ENCODE measurements at regions not wholly inside any gene's neighbourhood (a gene's known extent, or its start where the extent isn't known, plus 50 kb on each side); places are given as distances from the start of the nearest gene placed in this dataset.

DNA sequence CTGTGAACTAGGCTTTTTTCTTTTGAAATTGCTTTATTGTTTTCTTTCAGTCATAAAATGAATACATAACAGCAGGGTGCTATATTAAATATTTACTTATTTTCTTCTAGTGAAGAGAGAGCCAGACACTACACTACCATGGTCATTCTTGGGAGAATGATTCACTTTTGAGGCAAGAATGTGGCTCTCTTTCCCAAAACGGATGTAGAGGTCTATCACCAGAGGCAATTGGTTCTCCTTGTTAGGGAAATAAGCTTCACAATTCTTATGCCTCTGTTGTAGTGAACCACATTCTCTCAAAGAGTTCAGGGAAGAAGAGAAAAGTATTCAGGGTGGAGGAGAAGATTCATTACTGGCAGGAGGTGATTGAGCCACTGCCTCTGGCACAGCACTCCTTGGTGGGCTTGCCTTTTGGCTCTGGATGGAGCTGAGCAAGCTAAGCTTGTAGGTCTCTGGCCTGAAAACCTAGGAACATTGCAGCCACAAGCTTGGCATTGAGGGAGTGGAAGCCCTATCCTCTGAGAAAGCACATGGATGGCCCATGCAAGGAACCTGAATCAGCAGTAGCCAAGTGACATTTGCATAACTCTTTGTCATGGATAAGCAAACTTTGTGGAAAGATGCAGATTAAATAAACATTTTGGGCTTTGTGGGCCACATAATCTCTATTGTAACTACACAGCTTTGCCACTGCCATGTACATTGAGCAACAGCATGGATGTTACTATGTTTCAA, 179.0 kb upstream of the TNC start:
- ChIA-PET POLR2A (ENCODE audit: low non-redundant PET) (no interaction called here), CTCF (no interaction called here)

DNA sequence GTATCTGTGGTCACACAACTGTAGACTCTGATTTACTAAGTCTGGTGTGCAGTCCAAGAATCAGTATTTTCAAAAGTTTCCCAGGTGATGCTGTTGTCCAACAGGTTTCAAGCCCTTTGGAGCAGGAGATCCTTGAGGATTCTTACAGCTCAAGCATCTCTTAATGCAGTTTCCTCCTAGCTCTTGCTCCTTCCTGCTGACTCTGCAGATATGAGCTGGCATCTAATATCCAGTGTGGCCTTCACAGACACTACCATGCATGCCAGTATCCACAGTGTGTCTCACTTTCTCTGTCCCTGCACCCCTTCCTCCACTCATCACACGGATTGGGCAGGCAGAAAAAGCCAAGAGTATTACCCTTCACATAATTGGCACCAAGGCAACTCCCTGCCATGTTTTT, 182.2 kb upstream of the TNC start:
- H3K27ac ChIP-seq: no peak overlapping the region
- no peak for DNase-seq (ENCODE audit: low spot score)
- ChIA-PET CTCF (interaction anchor here (0.9 kb wide), 1 partner anchor 33 kb away, joined by 5 read pairs; no protein-coding TSS in a partner anchor), POLR2A (ENCODE audit: low non-redundant PET) (no interaction called here)
- TF ChIP-seq, protein P1, sequence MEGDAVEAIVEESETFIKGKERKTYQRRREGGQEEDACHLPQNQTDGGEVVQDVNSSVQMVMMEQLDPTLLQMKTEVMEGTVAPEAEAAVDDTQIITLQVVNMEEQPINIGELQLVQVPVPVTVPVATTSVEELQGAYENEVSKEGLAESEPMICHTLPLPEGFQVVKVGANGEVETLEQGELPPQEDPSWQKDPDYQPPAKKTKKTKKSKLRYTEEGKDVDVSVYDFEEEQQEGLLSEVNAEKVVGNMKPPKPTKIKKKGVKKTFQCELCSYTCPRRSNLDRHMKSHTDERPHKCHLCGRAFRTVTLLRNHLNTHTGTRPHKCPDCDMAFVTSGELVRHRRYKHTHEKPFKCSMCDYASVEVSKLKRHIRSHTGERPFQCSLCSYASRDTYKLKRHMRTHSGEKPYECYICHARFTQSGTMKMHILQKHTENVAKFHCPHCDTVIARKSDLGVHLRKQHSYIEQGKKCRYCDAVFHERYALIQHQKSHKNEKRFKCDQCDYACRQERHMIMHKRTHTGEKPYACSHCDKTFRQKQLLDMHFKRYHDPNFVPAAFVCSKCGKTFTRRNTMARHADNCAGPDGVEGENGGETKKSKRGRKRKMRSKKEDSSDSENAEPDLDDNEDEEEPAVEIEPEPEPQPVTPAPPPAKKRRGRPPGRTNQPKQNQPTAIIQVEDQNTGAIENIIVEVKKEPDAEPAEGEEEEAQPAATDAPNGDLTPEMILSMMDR (conservative IDR thresholded peaks at IDR 0.05; ENCODE audit: low read depth): no peak

More for the DNA sequence above, 179.0 kb upstream of the TNC start:
- TF ChIP-seq, protein P1 (conservative IDR thresholded peaks at IDR 0.05; ENCODE audit: low read depth): no peak
- no peak for DNase-seq (ENCODE audit: low spot score)
- no peak overlapping the region for H3K27ac ChIP-seq

DNA sequence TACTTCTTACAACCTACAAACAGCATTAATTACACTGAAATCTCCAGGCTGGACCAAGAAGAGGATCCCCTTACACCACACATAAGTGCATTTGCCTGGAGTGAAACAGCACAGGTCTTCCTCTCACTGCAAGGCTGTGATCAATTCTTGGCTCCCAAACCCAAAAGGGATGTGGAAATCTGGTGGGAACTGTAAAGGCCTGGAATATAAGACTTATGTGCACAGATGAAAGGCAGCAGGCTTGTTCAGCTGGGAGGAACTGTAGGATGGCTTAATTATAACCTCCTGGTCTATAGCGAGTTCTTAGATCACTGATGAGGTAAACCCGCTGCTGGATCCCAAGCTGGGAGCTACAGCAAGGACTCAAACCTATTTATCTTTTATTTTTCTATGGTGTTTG, 182.9 kb upstream of the TNC start:
- CTCF ChIA-PET: interaction anchor here (0.9 kb wide), 1 partner anchor 32 kb away, joined by 5 read pairs; no protein-coding TSS in a partner anchor
- POLR2A ChIA-PET (ENCODE audit: low non-redundant PET): no interaction called here
- no peak overlapping the region for H3K27ac ChIP-seq
- TF ChIP-seq, protein P1 (conservative IDR thresholded peaks at IDR 0.05; ENCODE audit: low read depth): no peak
- no peak for DNase-seq (ENCODE audit: low spot score)

DNA sequence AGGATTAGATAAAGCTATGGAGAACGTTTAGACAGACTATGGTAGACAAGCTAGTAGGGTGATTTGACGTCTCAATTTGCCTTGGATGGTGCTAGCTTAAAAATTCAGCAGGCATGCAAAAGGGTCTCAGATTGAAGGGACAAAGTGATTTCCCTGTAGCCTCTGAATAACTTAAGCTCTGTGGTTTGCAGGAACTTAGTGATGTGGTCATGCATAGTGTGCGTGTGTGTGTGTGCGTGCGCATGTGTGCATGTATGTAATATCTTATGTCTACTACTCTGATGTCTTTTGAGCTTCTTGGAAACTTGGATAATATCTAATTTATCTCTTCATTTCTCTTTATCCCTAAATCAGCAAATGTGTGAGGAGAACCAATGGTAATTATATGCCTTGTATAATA, 183.6 kb upstream of the TNC start:
- ChIA-PET POLR2A (ENCODE audit: low non-redundant PET) (no interaction called here), CTCF (interaction anchor here (0.7 kb wide), 1 partner anchor 51 kb away, joined by 3 read pairs; no protein-coding TSS in a partner anchor)
- no peak for DNase-seq (ENCODE audit: low spot score)
- TF ChIP-seq, protein P1 (conservative IDR thresholded peaks at IDR 0.05; ENCODE audit: low read depth): no peak
- H3K27ac ChIP-seq: no peak overlapping the region

DNA sequence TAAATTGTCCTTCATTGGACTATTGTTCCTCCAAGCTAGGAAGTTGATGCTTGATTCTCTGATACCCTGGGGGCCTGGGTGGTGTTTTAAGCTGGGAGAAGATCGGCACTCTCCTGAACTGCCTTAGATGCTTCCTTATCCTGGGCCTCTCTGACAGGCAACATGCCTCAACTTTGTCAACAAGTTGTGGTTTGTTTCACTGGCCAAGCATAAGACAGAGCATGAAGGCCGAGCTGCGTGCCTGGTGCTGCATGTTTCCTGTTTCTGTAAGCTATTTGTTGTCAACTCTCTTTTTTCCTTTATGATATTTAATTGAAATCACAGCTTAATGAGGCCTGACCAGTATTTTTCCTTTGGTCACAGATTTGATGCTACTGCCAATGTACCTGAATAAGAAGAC, 187.6 kb upstream of the TNC start:
- no peak for DNase-seq (ENCODE audit: low spot score)
- ChIA-PET CTCF (interaction anchor here (0.7 to 1.3 kb wide), 2 partner anchors 13 to 27 kb away, joined by 3 to 5 read pairs; no protein-coding TSS in a partner anchor), POLR2A (ENCODE audit: low non-redundant PET) (no interaction called here)
- TF ChIP-seq, protein P1 (conservative IDR thresholded peaks at IDR 0.05; ENCODE audit: low read depth): no peak
- no peak overlapping the region for H3K27ac ChIP-seq

DNA sequence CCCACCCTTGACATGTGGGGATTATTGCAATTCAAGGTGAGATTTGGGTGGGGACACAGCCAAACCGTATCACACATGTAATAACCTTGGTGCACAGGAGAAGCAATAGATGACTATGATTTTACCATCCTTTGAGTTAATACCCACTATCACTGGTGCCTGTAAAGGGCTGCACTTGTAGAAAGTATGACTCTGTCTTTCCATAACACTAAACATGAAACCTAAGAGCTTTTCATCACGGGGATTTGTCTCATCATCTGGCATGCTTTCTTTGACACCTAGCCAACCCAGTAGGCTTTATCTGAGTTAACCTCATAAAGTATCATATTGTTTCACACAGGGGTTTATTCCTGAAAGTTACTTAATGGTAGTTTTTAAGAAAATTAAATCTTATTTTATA, 188.9 kb upstream of the TNC start:
- ChIA-PET POLR2A (ENCODE audit: low non-redundant PET) (no interaction called here), CTCF (no interaction called here)
- no peak for DNase-seq (ENCODE audit: low spot score)
- no peak overlapping the region for H3K27ac ChIP-seq
- TF ChIP-seq, protein P1 (conservative IDR thresholded peaks at IDR 0.05; ENCODE audit: low read depth): no peak

Measured in RWPE1 (cell line).